ENCODE measurements at regions not wholly inside any gene's neighbourhood (a gene's known extent, or its start where the extent isn't known, plus 50 kb on each side); places are given as distances from the start of the nearest gene placed in this dataset.

DNA sequence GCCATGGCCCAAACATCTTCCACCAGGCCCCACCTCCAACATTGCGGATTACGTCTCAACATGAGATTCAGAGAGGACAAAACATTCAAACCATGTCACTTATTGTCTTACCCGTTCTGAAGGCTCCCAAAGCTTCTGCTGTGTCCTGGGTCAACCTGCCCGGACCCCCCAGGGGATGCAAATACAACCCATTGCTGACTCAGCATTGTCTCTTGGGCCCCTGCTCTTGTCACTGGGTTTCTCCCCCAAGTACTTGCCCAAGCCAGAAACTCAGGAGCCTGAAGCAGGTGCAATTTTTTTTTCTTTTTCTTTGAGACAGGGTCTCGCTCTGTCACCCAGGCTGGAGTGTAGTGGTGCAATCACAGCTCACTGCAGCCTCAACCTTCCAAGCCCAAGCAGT lies 144.5 kb downstream of the KCTD15 start:
- TF ChIP-seq ZNF384 (IDR thresholded peaks at IDR 0.05) (no peak), FOXK2 (IDR thresholded peaks at IDR 0.05) (no peak), SP1 (IDR thresholded peaks at IDR 0.05) (no peak), BHLHE40 (IDR thresholded peaks at IDR 0.05; ENCODE audit: borderline replicate concordance) (no peak), ELF4 (IDR thresholded peaks at IDR 0.05) (no peak), FOXM1 (IDR thresholded peaks at IDR 0.05; ENCODE audit: borderline replicate concordance) (no peak), L3MBTL2 (conservative IDR thresholded peaks at IDR 0.05) (no peak), ARNT (IDR thresholded peaks at IDR 0.05) (no peak)
- TF ChIP-seq, protein P1, sequence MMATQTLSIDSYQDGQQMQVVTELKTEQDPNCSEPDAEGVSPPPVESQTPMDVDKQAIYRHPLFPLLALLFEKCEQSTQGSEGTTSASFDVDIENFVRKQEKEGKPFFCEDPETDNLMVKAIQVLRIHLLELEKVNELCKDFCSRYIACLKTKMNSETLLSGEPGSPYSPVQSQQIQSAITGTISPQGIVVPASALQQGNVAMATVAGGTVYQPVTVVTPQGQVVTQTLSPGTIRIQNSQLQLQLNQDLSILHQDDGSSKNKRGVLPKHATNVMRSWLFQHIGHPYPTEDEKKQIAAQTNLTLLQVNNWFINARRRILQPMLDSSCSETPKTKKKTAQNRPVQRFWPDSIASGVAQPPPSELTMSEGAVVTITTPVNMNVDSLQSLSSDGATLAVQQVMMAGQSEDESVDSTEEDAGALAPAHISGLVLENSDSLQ (IDR thresholded peaks at IDR 0.05) = no peak

Data from HEK293T (cell line).